ENCODE measurements at regions not wholly inside any gene's neighbourhood (a gene's known extent, or its start where the extent isn't known, plus 50 kb on each side); places are given as distances from the start of the nearest gene placed in this dataset.
A peak's percentile ranks its signal among the peaks of the same experiment; 100 is the strongest.

DNA sequence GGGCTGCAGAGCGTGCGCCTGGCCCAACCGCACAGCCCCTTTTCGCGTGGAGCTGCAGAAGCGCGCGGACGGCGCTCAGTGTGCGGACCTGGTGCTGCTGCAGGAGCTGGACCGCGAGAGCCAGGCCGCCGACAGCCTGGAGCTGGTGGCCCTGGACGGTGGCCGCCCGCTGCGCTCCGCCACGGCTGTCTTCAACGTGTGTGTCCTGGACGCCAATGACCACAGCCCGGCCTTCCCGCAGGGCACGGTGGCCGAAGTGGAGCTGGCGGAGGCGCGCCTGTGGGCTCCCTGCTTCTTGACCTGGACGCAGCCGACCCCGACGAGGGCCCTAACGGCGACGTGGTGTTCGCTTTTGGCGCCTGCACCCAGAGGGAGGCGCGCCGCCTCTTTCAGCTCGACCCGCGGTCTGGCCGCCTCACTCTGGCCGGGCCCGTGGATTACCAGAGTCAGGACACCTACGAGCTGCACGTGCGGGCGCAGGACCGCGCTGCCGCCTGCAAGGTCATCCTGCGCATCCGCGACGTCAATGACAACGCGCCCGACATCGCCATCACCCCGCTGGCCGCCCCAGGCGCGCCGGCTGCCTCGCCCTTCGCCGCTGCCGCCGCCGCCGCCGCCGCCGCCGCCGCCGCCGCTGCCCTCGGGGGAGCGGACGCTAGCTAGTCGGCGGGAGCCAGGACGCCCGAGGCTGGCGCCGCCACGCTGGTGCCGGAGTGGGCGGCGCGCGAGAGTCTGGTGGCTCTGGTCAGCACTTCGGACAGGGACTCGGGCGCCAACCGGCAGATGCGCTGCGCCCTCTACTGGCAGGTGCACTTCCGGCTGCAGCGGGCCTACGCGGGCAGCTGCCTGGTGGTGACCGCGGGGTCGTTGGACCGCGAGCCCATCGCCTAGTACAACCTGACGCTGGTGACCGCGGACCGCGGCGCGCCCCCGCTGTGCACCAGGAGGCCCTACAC lies 172.2 kb downstream of the OLFM4 start:
- Histone ChIP-seq H3K79me2 (ENCODE audit: control insufficient read depth in 1 of 2, insufficient read depth in 2 of 2, low read length in 2 of 2) (no peaks in the 10 kb centered on the region), H3K23me2 (ENCODE audit: low read depth, low read length) (peaks cover 2% of the 10 kb centered on the region; the same call in 1 of the 2 replicates), H3K56ac (replicated peaks; ENCODE audit: insufficient read length, low read depth, low read length) (no peak overlapping the region), H4K5ac (ENCODE audit: insufficient read length, low read depth, low read length) (no peak overlapping the region), H2AFZ (ENCODE audit: low read length) (peak overlapping the region; percentile 14; the same call in 1 of the 2 replicates), H4K8ac (ENCODE audit: extremely low read depth, insufficient read depth, low read length) (no peak overlapping the region), H3K9ac (replicated peaks in 1 of 4; ENCODE audit: extremely low read depth in 1 of 4, low read depth in 3 of 4, low read length in 3 of 4) (peak overlapping the region in 1 of 4 experiments; percentile 7; a peak in 1 of 7 replicates), H3K23ac (ENCODE audit: insufficient read length) (no peak overlapping the region), H3K4ac (replicated peaks; ENCODE audit: insufficient read length, low read depth, low read length) (no peak overlapping the region), H2BK20ac (ENCODE audit: low read length) (no peak overlapping the region), H3K18ac (ENCODE audit: extremely low read depth, low read length) (no peak overlapping the region), H3K14ac (ENCODE audit: insufficient read length) (no peak overlapping the region), H4K20me1 (replicated peaks in 1 of 2; ENCODE audit: control insufficient read depth in 1 of 2, insufficient read depth in 2 of 2, low read length in 2 of 2) (no peaks in the 10 kb centered on the region), H3K4me2 (ENCODE audit: insufficient read depth in 1 of 2, low read depth in 2 of 2, low read length in 2 of 2) (peak overlapping the region; percentile 72 to 80), H2BK5ac (ENCODE audit: low read depth, low read length) (no peak overlapping the region; the same call in 1 of the 2 replicates), H3K4me1 (replicated peaks in 1 of 4; ENCODE audit: control insufficient read depth in 3 of 4, insufficient read depth in 4 of 4, low read length in 3 of 4) (peaks cover 0 to 7% (median 4%) of the 10 kb centered on the region in 4 experiments; a peak in 4 of 7 replicates), H3K27ac (ENCODE audit: low read depth, low read length) (no peak overlapping the region), H3K4me3 (ENCODE audit: extremely low read depth in 1 of 4, insufficient read depth in 2 of 4, low read depth in 3 of 4, low read length in 4 of 4) (peak overlapping the region; percentile 34 to 59 (median 40)), H2BK12ac (ENCODE audit: low read depth, low read length) (no peak overlapping the region), H2BK15ac (ENCODE audit: low read length) (no peak overlapping the region; the same call in 1 of the 2 replicates), H3K36me3 (ENCODE audit: control insufficient read depth in 2 of 4, insufficient read depth in 4 of 4, low read length in 3 of 4) (peaks cover 0 to 6% (median 0%) of the 10 kb centered on the region in 4 experiments; a peak in 1 of 8 replicates), H2AK5ac (ENCODE audit: low read depth, low read length) (no peak overlapping the region), H4K91ac (replicated peaks; ENCODE audit: insufficient read length, low read length) (no peak overlapping the region), H3K9me3 (ENCODE audit: insufficient read depth in 2 of 2, low read depth in 1 of 2, low read length in 1 of 2) (peaks cover 0 to 5% of the 10 kb centered on the region in 2 experiments; a peak in 1 of 4 replicates), H2BK120ac (replicated peaks; ENCODE audit: low read depth, low read length) (no peak overlapping the region), H3K79me1 (ENCODE audit: low read depth, low read length) (no peaks in the 10 kb centered on the region), H3K27me3 (replicated peaks in 1 of 4; ENCODE audit: control insufficient read depth in 3 of 4, extremely low read depth in 1 of 4, insufficient read depth in 3 of 4, low read length in 3 of 4) (peaks cover 20 to 33% (median 32%) of the 10 kb centered on the region in 4 experiments)
- POLR2A ChIA-PET (ENCODE audit: partially characterized antibody): interaction anchor here (0.6 to 2.3 kb wide), 3 partner anchors 353 to 583 kb away, joined by 3 to 20 read pairs (median 4); partner anchors contain the start of genes PCDH8 and SUGT1
- FAIRE-seq: no peak
- 34% methylated on average over 43 of the region's 121 CpGs; no CpG with 5 or more reads in 1 of the 2 experiments for WGBS, 2 experiments (ENCODE audit: extremely low coverage in 1 of 2, insufficient coverage in 1 of 2, insufficient read length in 1 of 2, insufficient replicate concordance in 2 of 2, low coverage in 1 of 2, low lambda C conversion rate in 2 of 2, missing lambda C conversion rate in 1 of 2)
- peak; percentile 62 to 92 for DNase-seq (ENCODE audit: low read depth in 1 of 2, low spot score in 2 of 2)
- CTCF ChIA-PET (ENCODE audit: partially characterized antibody): interaction anchor here (0.5 to 3.9 kb wide), 52 partner anchors 8 to 592 kb away, joined by 3 to 82 read pairs (median 4); partner anchors contain the start of gene PCDH8
- TF ChIP-seq RBBP5 (IDR thresholded peaks at IDR 0.05; ENCODE audit: borderline replicate concordance, low read depth, low read length) (peak; percentile 6; the same call in 1 of the 2 replicates), SP2 (IDR thresholded peaks at IDR 0.05; ENCODE audit: low read length) (no peak), TBP (IDR thresholded peaks at IDR 0.05; ENCODE audit: low read depth, low read length) (no peak), POLR2AphosphoS5 (IDR thresholded peaks at IDR 0.05; ENCODE audit: low read depth, low read length) (no peak), POU5F1 (IDR thresholded peaks at IDR 0.05; ENCODE audit: low read depth, low read length) (no peak), EP300 (IDR thresholded peaks at IDR 0.05; ENCODE audit: borderline replicate concordance in 1 of 2, low read depth in 2 of 2, low read length in 2 of 2) (peak in 1 of 2 experiments; percentile 58; a peak in 1 of 3 replicates), BACH1 (IDR thresholded peaks at IDR 0.05; ENCODE audit: low read length) (peak; percentile 69)
- TF ChIP-seq, protein P1, sequence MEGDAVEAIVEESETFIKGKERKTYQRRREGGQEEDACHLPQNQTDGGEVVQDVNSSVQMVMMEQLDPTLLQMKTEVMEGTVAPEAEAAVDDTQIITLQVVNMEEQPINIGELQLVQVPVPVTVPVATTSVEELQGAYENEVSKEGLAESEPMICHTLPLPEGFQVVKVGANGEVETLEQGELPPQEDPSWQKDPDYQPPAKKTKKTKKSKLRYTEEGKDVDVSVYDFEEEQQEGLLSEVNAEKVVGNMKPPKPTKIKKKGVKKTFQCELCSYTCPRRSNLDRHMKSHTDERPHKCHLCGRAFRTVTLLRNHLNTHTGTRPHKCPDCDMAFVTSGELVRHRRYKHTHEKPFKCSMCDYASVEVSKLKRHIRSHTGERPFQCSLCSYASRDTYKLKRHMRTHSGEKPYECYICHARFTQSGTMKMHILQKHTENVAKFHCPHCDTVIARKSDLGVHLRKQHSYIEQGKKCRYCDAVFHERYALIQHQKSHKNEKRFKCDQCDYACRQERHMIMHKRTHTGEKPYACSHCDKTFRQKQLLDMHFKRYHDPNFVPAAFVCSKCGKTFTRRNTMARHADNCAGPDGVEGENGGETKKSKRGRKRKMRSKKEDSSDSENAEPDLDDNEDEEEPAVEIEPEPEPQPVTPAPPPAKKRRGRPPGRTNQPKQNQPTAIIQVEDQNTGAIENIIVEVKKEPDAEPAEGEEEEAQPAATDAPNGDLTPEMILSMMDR (IDR thresholded peaks at IDR 0.05; ENCODE audit: control extremely low read depth in 1 of 3, insufficient read depth in 1 of 3, low read depth in 1 of 3, low read length in 3 of 3): peak; percentile 92 to 99 (median 93)
